DMS 273 treated with DMSO at 0.1 percent for 48 hours (cell line): ENCODE measurements at regions not wholly inside any gene's neighbourhood (a gene's known extent, or its start where the extent isn't known, plus 50 kb on each side); places are given as distances from the start of the nearest gene placed in this dataset.
A peak's percentile ranks its signal among the peaks of the same experiment; 100 is the strongest.

ENCODE experiments used
- DNase-seq: peaks from one replicate; lab custom pipeline; 2025; lab: John Stamatoyannopoulos, UW

GRCh38 chr11:92796744-92797143, 172.7 kb upstream of the MTNR1B start:
- no peak for DNase-seq

- DNase-seq: no peak
These were observed 171.6 kb upstream of the MTNR1B start for GRCh38 chr11:92797874-92798273.

- DNase-seq: no peak
These were observed 167.8 kb upstream of the MTNR1B start for GRCh38 chr11:92801685-92802084.

- DNase-seq: no peak
These were observed 166.8 kb upstream of the MTNR1B start for GRCh38 chr11:92802644-92803043.

GRCh38 chr11:92803391-92803790, 166.1 kb upstream of the MTNR1B start:
- no peak for DNase-seq

- DNase-seq: no peak
These were observed 165.0 kb upstream of the MTNR1B start for GRCh38 chr11:92804388-92804966.

GRCh38 chr11:92808022-92808421, 161.4 kb upstream of the MTNR1B start:
- no peak for DNase-seq

- DNase-seq: no peak
These were observed 158.9 kb upstream of the MTNR1B start for GRCh38 chr11:92810423-92811064.

GRCh38 chr11:92811341-92811740, 158.1 kb upstream of the MTNR1B start:
- no peak for DNase-seq

GRCh38 chr11:92812841-92813240, 156.6 kb upstream of the MTNR1B start:
- DNase-seq: no peak

GRCh38 chr11:92819830-92820229, 149.6 kb upstream of the MTNR1B start:
- DNase-seq: no peak

- DNase-seq: no peak
These were observed 148.6 kb upstream of the MTNR1B start for GRCh38 chr11:92820860-92821259.

GRCh38 chr11:92822410-92822809, 147.0 kb upstream of the MTNR1B start:
- no peak for DNase-seq

GRCh38 chr11:92826136-92826535, 143.3 kb upstream of the MTNR1B start:
- no peak for DNase-seq

- DNase-seq: no peak
These were observed 142.8 kb upstream of the MTNR1B start for GRCh38 chr11:92826603-92827002.

GRCh38 chr11:92827132-92827531, 142.3 kb upstream of the MTNR1B start:
- DNase-seq: no peak

GRCh38 chr11:92828556-92828955, 140.9 kb upstream of the MTNR1B start:
- DNase-seq: no peak

- no peak for DNase-seq
These were observed 140.3 kb upstream of the MTNR1B start for GRCh38 chr11:92829121-92829520.

GRCh38 chr11:92829671-92830070, 139.8 kb upstream of the MTNR1B start:
- DNase-seq: no peak

- DNase-seq: peak; percentile 97
These were observed 138.9 kb upstream of the MTNR1B start for GRCh38 chr11:92830377-92831155.

GRCh38 chr11:92834296-92835020, 135.0 kb upstream of the MTNR1B start:
- DNase-seq: no peak

GRCh38 chr11:92837595-92837994, 131.9 kb upstream of the MTNR1B start:
- no peak for DNase-seq
